ENCODE measurements at regions not wholly inside any gene's neighbourhood (a gene's known extent, or its start where the extent isn't known, plus 50 kb on each side); places are given as distances from the start of the nearest gene placed in this dataset.

DNA sequence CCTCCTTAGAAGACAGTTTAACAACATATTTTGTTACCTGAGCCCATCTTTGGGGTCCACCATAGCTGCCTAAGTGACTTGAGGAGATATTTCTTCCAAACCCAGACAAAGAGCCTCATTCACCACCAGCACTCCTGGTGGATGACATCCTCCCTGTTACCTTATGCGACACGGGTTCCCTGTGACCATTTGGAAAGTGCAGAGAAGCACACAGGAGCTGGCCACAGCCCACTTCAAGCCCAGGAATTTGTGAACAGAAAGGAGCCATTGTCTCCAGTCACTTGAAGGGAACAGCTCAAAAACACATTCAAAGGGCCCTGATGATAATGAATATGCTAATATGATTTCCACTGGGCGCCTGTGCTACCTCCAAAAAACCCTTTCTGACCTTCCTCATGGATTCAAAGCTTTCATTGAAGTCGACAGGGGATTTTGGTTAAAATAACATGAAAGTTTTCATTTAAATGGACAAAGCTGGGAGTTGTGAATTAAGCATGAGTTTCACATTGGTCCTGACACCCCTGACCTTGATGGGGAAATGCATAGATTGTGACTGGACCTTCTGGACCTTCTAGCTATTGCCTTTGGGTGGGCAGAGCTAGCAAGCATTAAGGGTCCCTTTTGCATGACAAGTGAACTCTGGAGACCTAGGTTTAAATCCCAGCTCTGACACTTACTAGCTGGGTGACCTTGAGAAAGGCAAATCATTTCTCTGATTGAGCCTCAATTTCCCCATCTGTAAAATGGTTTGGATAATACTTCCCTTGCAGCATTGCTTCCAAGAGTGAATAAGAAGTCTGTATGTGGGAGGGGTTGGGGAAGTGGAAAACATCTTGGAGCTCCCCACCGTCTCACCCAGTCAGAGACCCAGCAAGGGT is 83.3 kb upstream of the SIRPA start:
- TF ChIP-seq EZH2 (IDR thresholded peaks at IDR 0.05) (no peak), POLR2AphosphoS5 (IDR thresholded peaks at IDR 0.05; ENCODE audit: borderline replicate concordance, low read depth, low read length) (no peak), FOXP2 (optimal IDR thresholded peaks at IDR 0.05; ENCODE audit: control extremely low read depth, extremely low read length, insufficient read depth) (no peak)

All from SK-N-MC (cell line).